GM18508 (cell line): ENCODE measurements at regions not wholly inside any gene's neighbourhood (a gene's known extent, or its start where the extent isn't known, plus 50 kb on each side); places are given as distances from the start of the nearest gene placed in this dataset.

Source experiments
- ATAC-seq: cut with Tn5 transposase; IDR thresholded peaks from one replicate; pipeline ENCODE4 v1.9.1; 2021; ENCODE audit warnings: moderate number of reproducible peaks; ENCODE audit not compliant: insufficient read depth, unreplicated experiment

GRCh38 chr2:59674100-59674499, 879.4 kb downstream of the BCL11A start:
- no peak for ATAC-seq

GRCh38 chr2:59665021-59665420, 888.4 kb downstream of the BCL11A start:
- no peak for ATAC-seq

DNA sequence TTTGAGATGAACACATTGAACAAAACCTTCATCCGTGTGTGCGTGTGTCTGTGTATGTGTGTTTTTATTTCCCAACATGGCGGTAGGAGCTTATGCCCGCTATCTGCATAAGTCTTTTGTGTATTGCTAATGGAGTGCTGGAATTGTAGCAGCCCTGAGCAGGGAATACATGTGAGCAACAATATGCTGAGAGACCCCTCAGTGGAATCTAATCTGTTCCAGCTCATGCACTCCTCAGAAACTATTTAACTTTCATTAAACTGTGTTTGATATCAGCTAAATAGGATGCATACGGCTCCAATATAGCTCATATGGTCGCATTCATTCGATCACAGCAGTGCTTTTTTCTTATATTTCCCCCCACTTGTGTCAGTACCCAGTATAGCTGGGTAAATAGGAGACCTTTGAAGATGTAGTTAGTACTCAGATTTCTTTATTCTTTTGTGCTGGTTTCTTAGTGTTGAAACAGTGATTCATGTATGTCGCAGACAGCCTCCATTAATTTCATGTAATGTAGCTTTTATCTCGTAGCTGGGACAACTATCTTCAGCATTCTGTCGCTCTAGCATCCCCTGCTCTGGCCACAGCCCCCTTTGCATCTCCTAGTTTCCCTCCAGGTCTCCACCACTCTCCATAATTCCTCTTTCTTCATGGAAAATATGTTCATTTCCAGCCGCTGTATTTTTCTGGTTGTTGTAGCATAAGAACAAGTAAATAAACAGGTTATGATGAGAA, 891.2 kb downstream of the BCL11A start:
- ATAC-seq, result no peak

GRCh38 chr2:59660262-59660661, 893.2 kb downstream of the BCL11A start:
- no peak for ATAC-seq

GRCh38 chr2:59658906-59659635, 894.4 kb downstream of the BCL11A start:
- ATAC-seq, result no peak

GRCh38 chr2:59655809-59656208, 897.6 kb downstream of the BCL11A start:
- no peak for ATAC-seq

- ATAC-seq, result no peak
These were observed 898.7 kb downstream of the BCL11A start for GRCh38 chr2:59654710-59655109.

DNA sequence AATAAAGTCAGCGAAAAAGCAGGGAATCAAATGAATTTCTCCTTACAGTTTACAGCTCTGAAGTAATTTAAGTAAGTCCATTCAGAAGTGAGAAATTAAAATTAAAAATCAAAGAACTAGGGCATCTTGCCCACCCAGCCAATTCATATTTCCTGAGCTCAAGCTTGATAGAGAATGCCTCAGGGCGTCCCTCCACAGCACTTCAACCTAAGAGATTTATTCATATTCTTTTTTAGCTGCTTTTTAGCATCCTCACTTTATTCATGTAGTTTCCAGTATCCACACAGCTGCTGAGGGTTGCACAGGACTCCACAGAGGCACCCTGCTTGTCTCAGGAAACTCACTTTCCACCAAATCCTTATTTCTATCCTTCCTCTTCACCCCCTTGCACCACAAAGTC, 900.3 kb downstream of the BCL11A start:
- ATAC-seq, result no peak

DNA sequence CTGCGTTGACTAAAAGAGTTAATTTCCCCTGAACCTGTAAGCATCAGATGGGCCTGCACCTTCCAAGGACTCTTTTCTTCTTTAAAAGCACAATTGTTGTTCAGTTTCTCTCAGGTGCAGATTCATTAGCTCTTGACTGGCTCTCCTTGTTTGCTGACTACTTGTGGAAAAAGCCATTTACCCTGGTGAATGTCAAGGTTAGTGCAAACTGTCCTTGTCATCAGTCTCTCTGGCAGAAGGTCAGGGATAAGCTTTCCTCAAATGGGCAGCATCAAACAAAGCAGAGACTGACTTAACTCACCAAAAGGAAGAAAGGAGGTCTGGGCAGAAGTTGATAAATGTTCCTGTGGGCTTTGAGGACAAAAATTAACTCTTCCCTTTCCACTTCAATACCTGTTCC, 922.7 kb downstream of the BCL11A start:
- no peak for ATAC-seq

- ATAC-seq, result no peak
These were observed 925.9 kb downstream of the BCL11A start for GRCh38 chr2:59627599-59627998.

GRCh38 chr2:59622599-59623308, 930.7 kb downstream of the BCL11A start:
- no peak for ATAC-seq

- ATAC-seq, result no peak
These were observed 949.3 kb downstream of the BCL11A start for GRCh38 chr2:59604123-59604522.

DNA sequence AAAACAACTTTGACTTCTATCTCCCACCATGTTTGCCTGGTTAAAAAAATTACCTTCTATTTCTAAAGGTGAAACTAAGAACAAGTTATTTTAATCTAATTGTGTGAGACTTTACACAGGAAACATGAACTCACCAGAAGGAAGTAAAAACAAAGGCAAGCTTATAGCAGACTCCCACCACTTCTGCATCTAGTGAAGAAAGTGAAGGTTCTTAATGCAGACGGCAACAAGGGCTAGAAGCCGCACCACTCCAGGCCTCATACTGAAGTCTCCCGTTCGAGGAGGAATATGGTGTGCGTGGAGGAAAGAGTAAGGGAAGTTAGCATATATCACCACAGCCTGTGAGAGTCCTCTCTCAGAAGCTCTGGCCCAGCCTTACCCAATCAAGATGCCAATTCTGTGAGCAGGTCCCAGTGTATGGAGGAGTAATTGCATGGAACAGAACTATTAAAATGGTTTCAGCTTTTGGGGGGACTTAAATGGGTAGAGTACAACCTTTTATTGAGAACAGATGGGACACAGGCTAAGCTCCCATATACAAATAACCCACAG, 958.7 kb downstream of the BCL11A start:
- no peak for ATAC-seq

GRCh38 chr2:59590798-59591197, 962.7 kb downstream of the BCL11A start:
- no peak for ATAC-seq

DNA sequence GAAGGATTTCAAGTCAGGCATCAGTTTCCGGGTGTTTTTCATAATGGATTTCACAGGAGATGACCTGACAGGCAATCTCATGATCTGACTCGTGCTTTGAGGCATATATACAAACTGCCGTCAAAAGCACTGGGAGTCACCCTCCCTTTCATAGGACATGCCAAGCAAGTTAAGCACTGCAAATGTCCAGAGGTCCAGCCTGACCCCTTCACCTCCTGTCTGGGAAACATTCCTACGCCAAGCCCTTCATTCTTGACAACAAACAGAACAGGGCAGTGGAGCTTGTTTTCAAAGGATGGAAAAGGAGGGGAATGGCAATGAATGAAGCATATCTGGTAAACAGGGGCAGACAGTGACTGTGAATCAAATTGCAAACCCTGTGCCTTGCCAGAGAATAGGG, 963.6 kb downstream of the BCL11A start:
- no peak for ATAC-seq

GRCh38 chr2:59588286-59588685, 965.2 kb downstream of the BCL11A start:
- ATAC-seq, result no peak

- no peak for ATAC-seq
These were observed 967.3 kb downstream of the BCL11A start for GRCh38 chr2:59586176-59586575.

GRCh38 chr2:59585655-59586054, 967.8 kb downstream of the BCL11A start:
- no peak for ATAC-seq

GRCh38 chr2:59584958-59585357, 968.5 kb downstream of the BCL11A start:
- no peak for ATAC-seq

DNA sequence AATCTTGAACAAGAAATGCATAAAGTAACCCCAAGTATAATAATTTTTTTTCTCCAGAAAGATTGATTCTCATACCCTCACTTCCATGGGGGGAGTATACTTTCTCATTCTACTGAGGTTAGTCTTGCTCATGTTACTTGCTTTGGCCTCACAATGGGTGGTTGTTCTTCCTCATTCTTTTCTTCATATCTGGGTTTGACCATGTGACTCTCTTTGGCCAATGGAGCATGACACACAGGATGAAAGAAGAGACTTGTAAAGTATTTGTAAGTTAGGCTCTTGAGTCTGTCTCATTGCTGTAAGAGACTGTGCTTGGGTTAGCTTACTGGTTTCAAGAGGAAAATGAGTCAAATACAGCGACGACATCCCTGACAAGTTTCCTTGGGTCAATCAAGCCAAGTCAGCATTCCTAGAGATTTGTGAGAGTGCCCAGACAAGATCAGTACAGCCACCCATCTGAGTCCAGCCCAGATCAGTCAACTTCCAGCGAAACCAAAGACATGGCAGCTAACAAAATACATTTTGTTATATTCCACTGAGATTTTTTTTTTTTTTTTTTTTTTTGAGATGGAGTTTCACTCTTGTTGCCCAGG, 970.2 kb downstream of the BCL11A start:
- ATAC-seq, result no peak

- no peak for ATAC-seq
These were observed 975.1 kb downstream of the BCL11A start for GRCh38 chr2:59578349-59578748.
